ENCODE measurements at regions not wholly inside any gene's neighbourhood (a gene's known extent, or its start where the extent isn't known, plus 50 kb on each side); places are given as distances from the start of the nearest gene placed in this dataset.
"Not testable (repeated sequence)": the region's sequence is repeated elsewhere in the genome, so short reads cannot be mapped to it uniquely, and the experiment has no call there.

GRCh38 chr5:67799732-67800234 lies 415.8 kb upstream of the PIK3R1 start:
- Histone ChIP-seq H3K4me3 (no peak overlapping the region), H2AFZ (no peak overlapping the region), H3K9me3 (ENCODE audit: low read depth) (peaks cover 7% of the 10 kb centered on the region), H3K9me2 (replicated peaks; ENCODE audit: insufficient read depth) (no peaks in the 10 kb centered on the region), H3K79me2 (no peaks in the 10 kb centered on the region), H3K36me3 (replicated peaks; ENCODE audit: insufficient read depth, low read depth) (no peaks in the 10 kb centered on the region), H3K4me1 (ENCODE audit: insufficient read depth) (no peaks in the 10 kb centered on the region), H3K27me3 (no peaks in the 10 kb centered on the region), H3K4me2 (no peak overlapping the region), H4K20me1 (ENCODE audit: insufficient read depth, poor library complexity, severe bottlenecking) (no peaks in the 10 kb centered on the region), H3K27ac (no peak overlapping the region)
- DNase-seq (ENCODE audit: low spot score), result no peak
- 94% methylated on average over 5 of the region's 5 CpGs for WGBS (ENCODE audit: low lambda C conversion rate, missing lambda C conversion rate)
- no peak for TF ChIP-seq EZH2 (IDR thresholded peaks at IDR 0.05; ENCODE audit: borderline replicate concordance)
- no peak for TF ChIP-seq CTCF (IDR thresholded peaks at IDR 0.05; ENCODE audit: poor library complexity)
- no peak for TF ChIP-seq EZH2phosphoT487 (IDR thresholded peaks at IDR 0.05; ENCODE audit: low read depth, severe bottlenecking, unreplicated experiment)

GRCh38 chr5:67798470-67798869 lies 417.1 kb upstream of the PIK3R1 start:
- not testable (repeated sequence) for H3K36me3 ChIP-seq (replicated peaks; ENCODE audit: insufficient read depth, low read depth); H3K27ac ChIP-seq; H3K4me1 ChIP-seq (ENCODE audit: insufficient read depth); H4K20me1 ChIP-seq (ENCODE audit: insufficient read depth, poor library complexity, severe bottlenecking); H3K4me3 ChIP-seq; H3K27me3 ChIP-seq; DNase-seq (ENCODE audit: low spot score); H3K9me3 ChIP-seq (ENCODE audit: low read depth); H3K4me2 ChIP-seq; H2AFZ ChIP-seq; H3K79me2 ChIP-seq; H3K9me2 ChIP-seq (replicated peaks; ENCODE audit: insufficient read depth)
- WGBS (ENCODE audit: low lambda C conversion rate, missing lambda C conversion rate), result 94% methylated on average over 5 of the region's 5 CpGs

- H4K20me1 ChIP-seq (ENCODE audit: insufficient read depth, poor library complexity, severe bottlenecking), result no peaks in the 10 kb centered on the region
- WGBS (ENCODE audit: low lambda C conversion rate, missing lambda C conversion rate), result 91% methylated on average over 5 of the region's 5 CpGs
- TF ChIP-seq CTCF (IDR thresholded peaks at IDR 0.05; ENCODE audit: poor library complexity), result no peak
- TF ChIP-seq EZH2 (IDR thresholded peaks at IDR 0.05; ENCODE audit: borderline replicate concordance), result no peak
- TF ChIP-seq EZH2phosphoT487 (IDR thresholded peaks at IDR 0.05; ENCODE audit: low read depth, severe bottlenecking, unreplicated experiment), result no peak
- H3K79me2 ChIP-seq, result no peaks in the 10 kb centered on the region
- no peaks in the 10 kb centered on the region for H3K27me3 ChIP-seq
- H3K9me3 ChIP-seq (ENCODE audit: low read depth), result peaks cover 7% of the 10 kb centered on the region
- no peaks in the 10 kb centered on the region for H3K9me2 ChIP-seq (replicated peaks; ENCODE audit: insufficient read depth)
- H2AFZ ChIP-seq, result no peak overlapping the region
- no peak overlapping the region for H3K4me2 ChIP-seq
- H3K4me1 ChIP-seq (ENCODE audit: insufficient read depth), result no peaks in the 10 kb centered on the region
- H3K4me3 ChIP-seq, result no peak overlapping the region
- no peaks in the 10 kb centered on the region for H3K36me3 ChIP-seq (replicated peaks; ENCODE audit: insufficient read depth, low read depth)
- no peak overlapping the region for H3K27ac ChIP-seq
- DNase-seq (ENCODE audit: low spot score), result no peak
Observed at GRCh38 chr5:67795781-67796477, 419.6 kb upstream of the PIK3R1 start.

- no peak overlapping the region for H2AFZ ChIP-seq
- H3K36me3 ChIP-seq (replicated peaks; ENCODE audit: insufficient read depth, low read depth), result no peaks in the 10 kb centered on the region
- H3K79me2 ChIP-seq, result no peaks in the 10 kb centered on the region
- 82% methylated on average over 2 of the region's 2 CpGs for WGBS (ENCODE audit: low lambda C conversion rate, missing lambda C conversion rate)
- H3K9me3 ChIP-seq (ENCODE audit: low read depth), result peaks cover 7% of the 10 kb centered on the region
- no peaks in the 10 kb centered on the region for H4K20me1 ChIP-seq (ENCODE audit: insufficient read depth, poor library complexity, severe bottlenecking)
- no peak overlapping the region for H3K27ac ChIP-seq
- no peak overlapping the region for H3K4me2 ChIP-seq
- DNase-seq (ENCODE audit: low spot score), result no peak
- H3K9me2 ChIP-seq (replicated peaks; ENCODE audit: insufficient read depth), result no peaks in the 10 kb centered on the region
- TF ChIP-seq CTCF (IDR thresholded peaks at IDR 0.05; ENCODE audit: poor library complexity), result no peak
- no peak for TF ChIP-seq EZH2 (IDR thresholded peaks at IDR 0.05; ENCODE audit: borderline replicate concordance)
- no peak for TF ChIP-seq EZH2phosphoT487 (IDR thresholded peaks at IDR 0.05; ENCODE audit: low read depth, severe bottlenecking, unreplicated experiment)
- H3K27me3 ChIP-seq, result no peaks in the 10 kb centered on the region
- no peak overlapping the region for H3K4me3 ChIP-seq
- H3K4me1 ChIP-seq (ENCODE audit: insufficient read depth), result no peaks in the 10 kb centered on the region
Observed at GRCh38 chr5:67793966-67794365, 421.6 kb upstream of the PIK3R1 start.

Measured in hepatocyte (in vitro differentiated cells).